BJ (cell line): ENCODE measurements at regions not wholly inside any gene's neighbourhood (a gene's known extent, or its start where the extent isn't known, plus 50 kb on each side); places are given as distances from the start of the nearest gene placed in this dataset.

ENCODE experiments used
- CTCF ChIA-PET: fragments of 350-600 bp; formaldehyde crosslinking; extraction: SDS; loops from one replicate; lab custom pipeline; 2021; ENCODE audit warnings: antibody characterized with exemption, inconsistent platforms; lab: Yijun Ruan, JAX
- POLR2A ChIA-PET: fragments of 300-600 bp; sonication (Branson Sonifier 250); formaldehyde crosslinking; extraction: SDS; loops from one replicate; lab custom pipeline; 2021; ENCODE audit warnings: antibody characterized with exemption; lab: Charles Lee
- DNase-seq: peaks from one replicate; pipeline ENCODE4 v3.0.0-alpha.2; 2011; ENCODE audit warnings: low read depth
- H3K27me3 ChIP-seq: 2 replicates; pipeline ENCODE4 v1.6.0; 2011; ENCODE audit warnings: low read length; ENCODE audit not compliant: control insufficient read depth, insufficient read depth
- H3K36me3 ChIP-seq: 2 replicates; pipeline ENCODE4 v1.5.1; 2011; ENCODE audit warnings: low read length; ENCODE audit not compliant: control insufficient read depth, insufficient read depth
- H3K4me3 ChIP-seq: 2 replicates; pipeline ENCODE4 v1.5.1; 2011; ENCODE audit warnings: low read depth, mild to moderate bottlenecking, control low read depth, low read length
- TF ChIP-seq, protein P1 (sequence below): IDR thresholded peaks from 2 replicates; pipeline ENCODE4 v1.5.1; 2011; ENCODE audit warnings: low read depth, mild to moderate bottlenecking, control low read depth, inconsistent platforms, low read length, moderate library complexity; ENCODE audit not compliant: insufficient read depth

DNA sequence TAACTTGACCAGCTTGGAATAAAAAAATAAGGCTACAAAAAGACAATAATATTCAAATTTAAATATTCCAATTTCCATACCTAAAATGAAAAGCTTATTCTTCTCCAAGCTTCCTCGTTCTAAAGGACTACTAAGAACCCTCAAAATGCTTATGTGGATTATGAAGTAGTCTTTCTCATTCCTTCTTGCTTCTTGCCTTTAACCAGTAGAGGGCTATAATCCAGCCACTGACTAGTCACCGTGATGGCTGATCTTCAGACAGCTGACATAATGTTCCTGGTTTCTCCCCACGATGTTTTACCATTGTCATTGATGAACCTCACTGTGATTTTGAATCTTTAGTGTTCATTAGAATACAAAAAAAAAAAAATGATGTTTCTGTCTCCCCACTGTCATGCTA, 515.3 kb downstream of the TLE1 start:
- Histone ChIP-seq H3K27me3 (no peaks in the 10 kb centered on the region), H3K36me3 (no peaks in the 10 kb centered on the region), H3K4me3 (no peak overlapping the region)
- ChIA-PET CTCF (no interaction called here), POLR2A (no interaction called here)
- TF ChIP-seq, protein P1, sequence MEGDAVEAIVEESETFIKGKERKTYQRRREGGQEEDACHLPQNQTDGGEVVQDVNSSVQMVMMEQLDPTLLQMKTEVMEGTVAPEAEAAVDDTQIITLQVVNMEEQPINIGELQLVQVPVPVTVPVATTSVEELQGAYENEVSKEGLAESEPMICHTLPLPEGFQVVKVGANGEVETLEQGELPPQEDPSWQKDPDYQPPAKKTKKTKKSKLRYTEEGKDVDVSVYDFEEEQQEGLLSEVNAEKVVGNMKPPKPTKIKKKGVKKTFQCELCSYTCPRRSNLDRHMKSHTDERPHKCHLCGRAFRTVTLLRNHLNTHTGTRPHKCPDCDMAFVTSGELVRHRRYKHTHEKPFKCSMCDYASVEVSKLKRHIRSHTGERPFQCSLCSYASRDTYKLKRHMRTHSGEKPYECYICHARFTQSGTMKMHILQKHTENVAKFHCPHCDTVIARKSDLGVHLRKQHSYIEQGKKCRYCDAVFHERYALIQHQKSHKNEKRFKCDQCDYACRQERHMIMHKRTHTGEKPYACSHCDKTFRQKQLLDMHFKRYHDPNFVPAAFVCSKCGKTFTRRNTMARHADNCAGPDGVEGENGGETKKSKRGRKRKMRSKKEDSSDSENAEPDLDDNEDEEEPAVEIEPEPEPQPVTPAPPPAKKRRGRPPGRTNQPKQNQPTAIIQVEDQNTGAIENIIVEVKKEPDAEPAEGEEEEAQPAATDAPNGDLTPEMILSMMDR: no peak
- DNase-seq: no peak

DNA sequence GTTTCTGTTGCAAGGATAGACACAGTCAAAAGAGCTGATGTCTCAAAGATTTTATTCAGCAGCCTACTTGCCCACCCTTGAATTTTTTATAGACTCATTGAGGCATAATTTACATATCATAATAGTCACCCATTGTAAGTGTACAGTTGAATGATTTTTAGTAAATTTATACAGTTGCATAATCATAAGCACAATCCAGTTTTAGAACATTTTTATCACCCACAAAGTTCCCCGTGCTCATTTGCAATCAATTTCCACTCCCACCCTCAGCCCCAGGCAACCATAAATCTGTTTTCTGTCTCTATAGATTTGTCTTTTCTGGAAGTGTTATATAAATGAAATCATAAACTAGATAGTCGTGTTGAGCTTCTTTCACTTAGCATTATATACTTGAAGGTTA, 517.7 kb downstream of the TLE1 start:
- CTCF ChIA-PET: interaction anchor here (0.6 kb wide), 1 partner anchor 1196 kb away, joined by 3 read pairs; no protein-coding TSS in a partner anchor

DNA sequence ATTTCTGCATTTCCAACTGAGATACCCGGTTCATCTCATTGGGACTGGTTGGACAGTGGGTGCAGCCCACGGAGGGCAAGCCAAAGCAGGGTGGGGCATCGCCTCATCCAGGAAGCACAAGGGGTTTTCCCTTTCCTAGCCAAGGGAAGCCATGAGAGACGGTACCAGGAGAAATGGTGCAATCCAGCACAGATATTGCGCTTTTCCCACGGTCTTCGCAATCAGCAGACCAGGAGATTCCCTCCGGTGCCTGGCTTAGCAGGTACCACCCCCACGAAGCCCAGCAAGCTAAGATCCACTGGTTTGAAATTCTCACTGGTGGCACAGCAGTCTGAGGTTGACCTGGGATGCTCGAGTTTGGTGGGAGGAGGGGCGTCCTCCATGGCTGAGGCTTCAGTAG, 527.0 kb downstream of the TLE1 start:
- CTCF ChIA-PET: interaction anchor here (1.1 kb wide), 1 partner anchor 12 kb away, joined by 3 read pairs; no protein-coding TSS in a partner anchor
- Histone ChIP-seq H3K27me3 (no peaks in the 10 kb centered on the region), H3K4me3 (no peak overlapping the region), H3K36me3 (no peaks in the 10 kb centered on the region)
- no peak for DNase-seq
- POLR2A ChIA-PET: no interaction called here
- TF ChIP-seq, protein P1: no peak

More for the DNA sequence above, 517.7 kb downstream of the TLE1 start:
- TF ChIP-seq, protein P1: no peak
- POLR2A ChIA-PET: no interaction called here
- Histone ChIP-seq H3K27me3 (no peaks in the 10 kb centered on the region), H3K4me3 (no peak overlapping the region), H3K36me3 (no peaks in the 10 kb centered on the region)
- no peak for DNase-seq

DNA sequence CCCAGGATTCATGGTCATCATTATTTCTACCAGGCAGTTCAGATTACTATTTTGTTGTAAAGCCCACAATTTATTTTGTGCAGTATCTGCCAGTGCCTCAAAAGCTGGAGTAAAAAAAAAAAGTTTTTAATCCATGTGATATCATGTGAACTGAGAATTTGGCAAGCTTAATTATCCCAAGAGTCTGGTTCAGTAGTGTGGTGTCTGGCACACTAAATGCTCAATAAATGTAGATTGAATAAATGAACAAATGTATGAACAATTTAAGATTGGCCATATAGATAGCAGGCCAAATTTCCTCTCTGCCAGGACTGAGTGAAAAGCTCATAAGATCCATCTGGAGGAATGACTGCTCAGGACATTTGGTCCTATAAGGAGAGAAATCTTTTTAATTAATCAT, 533.0 kb downstream of the TLE1 start:
- no peaks in the 10 kb centered on the region for H3K27me3 ChIP-seq
- POLR2A ChIA-PET: no interaction called here
- CTCF ChIA-PET: no interaction called here
- TF ChIP-seq, protein P1: no peak
- no peaks in the 10 kb centered on the region for H3K36me3 ChIP-seq
- H3K4me3 ChIP-seq: no peak overlapping the region
- DNase-seq: no peak

DNA sequence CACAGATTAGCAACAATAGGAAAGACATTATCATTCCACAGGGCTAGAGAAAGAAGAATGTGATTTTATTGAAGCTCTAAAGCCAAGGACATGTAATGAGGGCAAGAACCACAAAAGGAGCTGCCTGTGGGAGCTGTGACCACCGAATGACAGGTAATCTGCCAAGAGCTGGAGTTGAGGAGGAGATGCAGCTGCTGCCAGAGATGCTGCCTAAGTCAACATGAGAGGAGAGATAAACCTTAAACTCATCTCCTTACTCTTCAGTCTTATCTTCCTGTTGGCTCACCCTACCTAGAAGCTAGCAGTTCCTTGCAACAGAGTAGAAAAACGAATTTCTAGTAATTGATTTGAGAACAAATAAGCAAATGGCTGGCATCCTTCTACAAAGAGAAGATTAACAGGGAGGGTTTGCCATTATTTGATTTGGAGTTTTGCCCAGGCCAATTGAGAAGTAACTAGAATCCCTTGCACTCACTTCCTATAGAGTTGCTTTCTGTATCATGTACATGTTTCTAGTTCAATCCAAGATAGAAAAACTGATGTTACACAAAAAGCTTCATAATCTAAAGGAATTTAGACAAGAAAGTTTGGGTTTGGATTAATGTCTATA, 539.2 kb downstream of the TLE1 start:
- TF ChIP-seq, protein P1: no peak
- Histone ChIP-seq H3K36me3 (no peaks in the 10 kb centered on the region), H3K4me3 (no peak overlapping the region), H3K27me3 (no peaks in the 10 kb centered on the region)
- CTCF ChIA-PET: interaction anchor here (0.7 kb wide), 1 partner anchor 391 kb away, joined by 3 read pairs; no protein-coding TSS in a partner anchor
- DNase-seq: no peak
- POLR2A ChIA-PET: no interaction called here
